T-cell (primary cell): ENCODE measurements at regions not wholly inside any gene's neighbourhood (a gene's known extent, or its start where the extent isn't known, plus 50 kb on each side); places are given as distances from the start of the nearest gene placed in this dataset.

ENCODE experiments used
- ATAC-seq, 4 experiments: fragments of 200-7000 bp in 3 of 4; fragments of 150-1000 bp in 1 of 4; cut with Tn5 transposase; replicated peaks in 1 of 4; 1 replicate in 3 of 4; 2 replicates in 1 of 4; pipeline ENCODE4 v1.10.0; 2021; ENCODE audit warnings: moderate library complexity in 3 of 4, mild to moderate bottlenecking in 2 of 4, moderate number of reproducible peaks in 1 of 4
- CTCF ChIA-PET, 2 donors: fragments of 300-600 bp; sonication (Branson Sonifier 250); formaldehyde crosslinking; loops; one replicate each; lab custom pipeline; 2022; ENCODE audit warnings: antibody characterized with exemption in 2 of 2; lab: Charles Lee
- POLR2A ChIA-PET, 2 donors: fragments of 300-600 bp; sonication (Branson Sonifier 250); formaldehyde crosslinking; loops; one replicate each; lab custom pipeline; 2022; ENCODE audit warnings: antibody characterized with exemption in 2 of 2; lab: Charles Lee
- DNase-seq, 35 experiments: peaks; one replicate each; pipeline versions ENCODE4 v3.0.0 to v3.0.0-alpha.2; 2013 to 2023
- H3K27ac ChIP-seq: one replicate; pipeline ENCODE4 v1.5.1; 2013; ENCODE audit warnings: low read length
- H3K27me3 ChIP-seq, 2 experiments: replicated peaks in 1 of 2; 1 replicate in 1 of 2; 2 replicates in 1 of 2; pipeline versions ENCODE4 v1.6.1 to v1.7.0; 2013; ENCODE audit warnings: low read length in 1 of 2, mixed read lengths in 1 of 2; ENCODE audit not compliant: control insufficient read depth in 2 of 2, insufficient read depth in 2 of 2; ENCODE audit errors: extremely low read depth in 1 of 2
- H3K36me3 ChIP-seq, 2 donors: 1 replicate in 1 of 2; 2 replicates in 1 of 2; pipeline versions ENCODE4 v1.6.1 to v1.7.0; 2013; ENCODE audit warnings: low read length in 1 of 2; ENCODE audit not compliant: control insufficient read depth in 2 of 2, insufficient read depth in 1 of 2; ENCODE audit errors: extremely low read depth in 1 of 2
- H3K4me1 ChIP-seq, 2 experiments: 1 replicate in 1 of 2; 2 replicates in 1 of 2; pipeline versions ENCODE4 v1.6.1 to v1.7.0; 2013; ENCODE audit warnings: low read length in 2 of 2, mixed read lengths in 1 of 2; ENCODE audit not compliant: insufficient read depth in 2 of 2, control insufficient read depth in 1 of 2; ENCODE audit errors: extremely low read depth in 1 of 2
- H3K4me3 ChIP-seq, 2 donors: 1 replicate in 1 of 2; 2 replicates in 1 of 2; pipeline versions ENCODE4 v1.5.1 to v1.7.0; 2013; ENCODE audit warnings: mild to moderate bottlenecking in 2 of 2, low read length in 1 of 2, moderate library complexity in 1 of 2; ENCODE audit not compliant: control insufficient read depth in 1 of 2; ENCODE audit errors: extremely low read depth in 1 of 2
- H3K9me3 ChIP-seq: 2 replicates; pipeline ENCODE4 v1.7.0; 2013
- H3K27ac Mint-ChIP-seq, 2 donors: one replicate each; pipeline ENCODE4 v1.8.0; 2020 to 2021; ENCODE audit warnings: mild to moderate bottlenecking in 2 of 2, mixed read lengths in 2 of 2
- H3K27me3 Mint-ChIP-seq, 2 donors: one replicate each; pipeline ENCODE4 v1.8.0; 2021 to 2022; ENCODE audit warnings: mixed read lengths in 2 of 2
- H3K36me3 Mint-ChIP-seq: one replicate; pipeline ENCODE4 v1.8.0; 2021; ENCODE audit warnings: mixed read lengths
- H3K4me1 Mint-ChIP-seq, 3 donors: one replicate each; pipeline ENCODE4 v1.8.0; 2020 to 2022; ENCODE audit warnings: mixed read lengths in 3 of 3, mild to moderate bottlenecking in 1 of 3
- H3K4me3 Mint-ChIP-seq, 3 donors: one replicate each; pipeline ENCODE4 v1.8.0; 2020 to 2022; ENCODE audit warnings: mild to moderate bottlenecking in 3 of 3, mixed read lengths in 3 of 3, moderate library complexity in 3 of 3
- H3K9me3 Mint-ChIP-seq, 3 donors: one replicate each; pipeline ENCODE4 v1.8.0; 2020 to 2022; ENCODE audit warnings: mixed read lengths in 3 of 3
- WGBS: methylation state at CpG from one replicate; pipeline ENCODE4 v1.1.5; 2013; ENCODE audit warnings: missing lambda C conversion rate; ENCODE audit not compliant: insufficient coverage; 5-methylcytosine and 5-hydroxymethylcytosine counted together

GRCh38 chr2:163173591-163173990 lies 335.0 kb upstream of the KCNH7 start:
- Mint-ChIP-seq H3K4me3 (no peak overlapping the region), H3K27me3 (peaks cover 0 to 2% of the 10 kb centered on the region in 2 donors), H3K9me3 (no peaks in the 10 kb centered on the region), H3K27ac (no peak overlapping the region), H3K4me1 (no peaks in the 10 kb centered on the region), H3K36me3 (no peaks in the 10 kb centered on the region)
- no peaks in the 10 kb centered on the region for H3K27me3 ChIP-seq
- no peak overlapping the region for H3K27ac ChIP-seq
- ATAC-seq (no peak), DNase-seq (no peak)
- WGBS, result 100% methylated on average over 1 of the region's 1 CpG
- H3K4me1 ChIP-seq, result no peaks in the 10 kb centered on the region
- POLR2A ChIA-PET, result no interaction called here
- no peak overlapping the region for H3K4me3 ChIP-seq
- H3K9me3 ChIP-seq, result no peaks in the 10 kb centered on the region
- CTCF ChIA-PET, result no interaction called here
- no peaks in the 10 kb centered on the region for H3K36me3 ChIP-seq

- DNase-seq, result no peak
- 57% methylated on average over 1 of the region's 2 CpGs for WGBS
- Histone ChIP-seq H3K36me3 (no peaks in the 10 kb centered on the region), H3K9me3 (no peaks in the 10 kb centered on the region), H3K4me3 (no peak overlapping the region), H3K27ac (no peak overlapping the region), H3K4me1 (no peaks in the 10 kb centered on the region), H3K27me3 (no peaks in the 10 kb centered on the region)
- no peak for ATAC-seq
- H3K27me3 Mint-ChIP-seq, result peaks cover 0 to 2% of the 10 kb centered on the region in 2 donors
- peaks cover 0 to 2% (median 0%) of the 10 kb centered on the region in 3 donors for H3K9me3 Mint-ChIP-seq
- no peak overlapping the region for H3K4me3 Mint-ChIP-seq
- ChIA-PET CTCF (no interaction called here), POLR2A (no interaction called here)
- no peaks in the 10 kb centered on the region for H3K36me3 Mint-ChIP-seq
- no peak overlapping the region for H3K27ac Mint-ChIP-seq
- H3K4me1 Mint-ChIP-seq, result no peaks in the 10 kb centered on the region
These were observed 333.4 kb upstream of the KCNH7 start for GRCh38 chr2:163171786-163172530.

- POLR2A ChIA-PET, result no interaction called here
- Mint-ChIP-seq H3K9me3 (peaks cover 0 to 8% (median 0%) of the 10 kb centered on the region in 3 donors), H3K4me1 (no peaks in the 10 kb centered on the region), H3K4me3 (no peak overlapping the region), H3K36me3 (no peaks in the 10 kb centered on the region), H3K27ac (no peak overlapping the region), H3K27me3 (no peaks in the 10 kb centered on the region)
- no peak overlapping the region for H3K4me3 ChIP-seq
- no peak overlapping the region for H3K27ac ChIP-seq
- no peaks in the 10 kb centered on the region for H3K4me1 ChIP-seq
- ATAC-seq, result no peak
- no peak for DNase-seq
- no peaks in the 10 kb centered on the region for H3K36me3 ChIP-seq
- no peaks in the 10 kb centered on the region for H3K27me3 ChIP-seq
- H3K9me3 ChIP-seq, result no peaks in the 10 kb centered on the region
- no CpG with 5 or more reads among the region's 1 CpG for WGBS
- CTCF ChIA-PET, result no interaction called here
These were observed 319.4 kb upstream of the KCNH7 start for GRCh38 chr2:163157891-163158496.

GRCh38 chr2:163157411-163157810 lies 318.8 kb upstream of the KCNH7 start:
- H3K9me3 Mint-ChIP-seq, result peaks cover 0 to 8% (median 0%) of the 10 kb centered on the region in 3 donors
- H3K4me1 ChIP-seq, result no peaks in the 10 kb centered on the region
- ATAC-seq, result no peak
- H3K4me3 ChIP-seq, result no peak overlapping the region
- WGBS, result 100% methylated on average over 1 of the region's 2 CpGs
- DNase-seq, result no peak
- no peak overlapping the region for H3K27ac Mint-ChIP-seq
- H3K4me3 Mint-ChIP-seq, result no peak overlapping the region
- ChIA-PET CTCF (no interaction called here), POLR2A (no interaction called here)
- no peaks in the 10 kb centered on the region for H3K4me1 Mint-ChIP-seq
- H3K36me3 ChIP-seq, result no peaks in the 10 kb centered on the region
- H3K36me3 Mint-ChIP-seq, result no peaks in the 10 kb centered on the region
- H3K27me3 ChIP-seq, result no peaks in the 10 kb centered on the region
- H3K9me3 ChIP-seq, result no peaks in the 10 kb centered on the region
- H3K27me3 Mint-ChIP-seq, result no peaks in the 10 kb centered on the region
- H3K27ac ChIP-seq, result no peak overlapping the region

- Mint-ChIP-seq H3K9me3 (peaks cover 0 to 12% (median 0%) of the 10 kb centered on the region in 3 donors), H3K27ac (no peak overlapping the region), H3K4me3 (no peak overlapping the region), H3K4me1 (no peaks in the 10 kb centered on the region), H3K36me3 (no peaks in the 10 kb centered on the region), H3K27me3 (no peaks in the 10 kb centered on the region)
- POLR2A ChIA-PET, result no interaction called here
- Histone ChIP-seq H3K27me3 (no peaks in the 10 kb centered on the region), H3K4me3 (no peak overlapping the region), H3K27ac (no peak overlapping the region), H3K9me3 (no peaks in the 10 kb centered on the region), H3K4me1 (no peaks in the 10 kb centered on the region), H3K36me3 (no peaks in the 10 kb centered on the region)
- ATAC-seq (no peak), DNase-seq (no peak)
- no CpG with 5 or more reads among the region's 2 CpGs for WGBS
- CTCF ChIA-PET, result no interaction called here
These were observed 317.4 kb upstream of the KCNH7 start for GRCh38 chr2:163155925-163156324.

- no peaks in the 10 kb centered on the region for H3K27me3 Mint-ChIP-seq
- no peaks in the 10 kb centered on the region for H3K4me1 ChIP-seq
- no peaks in the 10 kb centered on the region for H3K4me1 Mint-ChIP-seq
- peaks cover 0 to 12% (median 0%) of the 10 kb centered on the region in 3 donors for H3K9me3 Mint-ChIP-seq
- ChIA-PET CTCF (no interaction called here), POLR2A (no interaction called here)
- H3K4me3 ChIP-seq, result no peak overlapping the region
- ATAC-seq, result no peak
- H3K36me3 Mint-ChIP-seq, result no peaks in the 10 kb centered on the region
- H3K27me3 ChIP-seq, result no peaks in the 10 kb centered on the region
- no peak overlapping the region for H3K27ac Mint-ChIP-seq
- no peaks in the 10 kb centered on the region for H3K36me3 ChIP-seq
- no peak overlapping the region for H3K27ac ChIP-seq
- no CpG with 5 or more reads among the region's 3 CpGs for WGBS
- H3K4me3 Mint-ChIP-seq, result no peak overlapping the region
- H3K9me3 ChIP-seq, result no peaks in the 10 kb centered on the region
- no peak for DNase-seq
These were observed 316.8 kb upstream of the KCNH7 start for GRCh38 chr2:163155279-163155883.
